Lower leg skin (tissue), 3 donors: ENCODE measurements at regions not wholly inside any gene's neighbourhood (a gene's known extent, or its start where the extent isn't known, plus 50 kb on each side); places are given as distances from the start of the nearest gene placed in this dataset.

Experiments used
- POLR2A ChIP-seq, 2 donors: fragments of 450-650 bp; IDR thresholded peaks; one replicate each; pipeline ENCODE4 v1.6.1; 2016 to 2017; ENCODE audit warnings: antibody characterized with exemption in 2 of 2, mild to moderate bottlenecking in 1 of 2, moderate library complexity in 1 of 2
- TF ChIP-seq, protein P1 (sequence below), 3 donors: fragments of 450-650 bp; IDR thresholded peaks; one replicate each; pipeline ENCODE4 v1.5.1; 2016; ENCODE audit warnings: antibody characterized with exemption in 3 of 3, mild to moderate bottlenecking in 3 of 3, moderate library complexity in 2 of 3

DNA sequence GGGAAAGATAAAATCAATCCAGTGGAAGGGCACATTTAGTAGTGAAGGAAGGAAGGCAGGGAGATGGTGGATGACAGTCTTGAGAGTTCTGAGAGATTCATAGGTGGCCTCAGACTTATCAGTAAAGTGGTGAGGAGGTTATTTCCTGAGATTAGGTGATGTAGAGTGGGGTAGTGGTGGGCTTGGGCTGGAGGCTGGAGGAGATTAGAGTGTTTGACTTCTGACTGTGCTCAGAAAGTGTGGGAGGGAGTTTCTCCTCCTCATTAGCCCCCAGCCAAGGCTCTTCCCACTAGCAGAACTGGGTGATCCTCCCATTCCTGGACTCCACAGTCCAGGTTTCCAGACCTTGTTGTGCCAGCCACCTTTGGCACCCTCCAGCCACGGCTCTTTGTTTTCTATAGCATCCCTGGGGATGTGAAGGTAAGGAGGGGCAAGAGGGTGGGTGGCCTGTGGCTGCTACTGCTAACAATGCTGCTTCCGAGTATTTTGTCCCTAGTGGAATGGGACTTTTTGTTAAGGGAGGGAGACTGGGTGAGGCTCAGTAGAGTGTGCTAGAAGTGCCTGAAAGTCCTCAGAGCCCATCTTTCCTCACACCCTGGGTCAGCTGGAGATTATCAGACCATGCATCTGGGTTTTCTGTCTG, 94.4 kb downstream of the ADRB2 start:
- no peak for TF ChIP-seq POLR2A (IDR thresholded peaks at IDR 0.05)
- TF ChIP-seq, protein P1, sequence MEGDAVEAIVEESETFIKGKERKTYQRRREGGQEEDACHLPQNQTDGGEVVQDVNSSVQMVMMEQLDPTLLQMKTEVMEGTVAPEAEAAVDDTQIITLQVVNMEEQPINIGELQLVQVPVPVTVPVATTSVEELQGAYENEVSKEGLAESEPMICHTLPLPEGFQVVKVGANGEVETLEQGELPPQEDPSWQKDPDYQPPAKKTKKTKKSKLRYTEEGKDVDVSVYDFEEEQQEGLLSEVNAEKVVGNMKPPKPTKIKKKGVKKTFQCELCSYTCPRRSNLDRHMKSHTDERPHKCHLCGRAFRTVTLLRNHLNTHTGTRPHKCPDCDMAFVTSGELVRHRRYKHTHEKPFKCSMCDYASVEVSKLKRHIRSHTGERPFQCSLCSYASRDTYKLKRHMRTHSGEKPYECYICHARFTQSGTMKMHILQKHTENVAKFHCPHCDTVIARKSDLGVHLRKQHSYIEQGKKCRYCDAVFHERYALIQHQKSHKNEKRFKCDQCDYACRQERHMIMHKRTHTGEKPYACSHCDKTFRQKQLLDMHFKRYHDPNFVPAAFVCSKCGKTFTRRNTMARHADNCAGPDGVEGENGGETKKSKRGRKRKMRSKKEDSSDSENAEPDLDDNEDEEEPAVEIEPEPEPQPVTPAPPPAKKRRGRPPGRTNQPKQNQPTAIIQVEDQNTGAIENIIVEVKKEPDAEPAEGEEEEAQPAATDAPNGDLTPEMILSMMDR (IDR thresholded peaks at IDR 0.05): no peak
